ENCODE measurements at regions not wholly inside any gene's neighbourhood (a gene's known extent, or its start where the extent isn't known, plus 50 kb on each side); places are given as distances from the start of the nearest gene placed in this dataset.

DNA sequence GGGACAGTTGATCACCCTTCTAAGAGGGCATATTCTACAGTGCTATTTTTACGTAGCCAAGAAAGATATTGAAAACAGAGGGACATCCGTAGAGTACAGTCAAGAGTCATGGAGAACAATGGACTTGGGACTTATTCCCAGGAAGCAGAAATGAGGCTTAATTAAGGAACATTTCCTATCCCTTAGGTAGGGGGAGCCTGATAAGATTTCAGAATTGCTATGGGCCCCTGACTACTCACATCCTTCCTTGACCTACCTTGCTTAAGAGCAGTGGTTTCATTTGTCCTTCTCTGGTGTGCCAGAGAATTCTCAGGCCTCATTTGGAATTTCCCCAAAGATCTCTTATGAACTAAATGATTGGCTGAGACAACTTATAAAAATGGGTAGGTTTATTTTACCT, 189.5 kb upstream of the DTNBP1 start:
- Histone ChIP-seq H3K4me3 (ENCODE audit: low read depth, low read length) (no peak overlapping the region), H3K27ac (ENCODE audit: extremely low read depth, low read depth, low read length) (no peak overlapping the region), H3K36me3 (ENCODE audit: control insufficient read depth in 2 of 2, insufficient read depth in 1 of 2, low read length in 2 of 2) (no peaks in the 10 kb centered on the region), H3K9me3 (ENCODE audit: control insufficient read depth, insufficient read depth, low read depth, low read length) (no peaks in the 10 kb centered on the region), H3K4me1 (ENCODE audit: control insufficient read depth, insufficient read depth, low read length) (no peaks in the 10 kb centered on the region)
- POLR2A ChIA-PET: no interaction called here
- no peak for TF ChIP-seq ZNF146 (tag by site-specific recombination; IDR thresholded peaks at IDR 0.05)
- TF ChIP-seq, protein P1, sequence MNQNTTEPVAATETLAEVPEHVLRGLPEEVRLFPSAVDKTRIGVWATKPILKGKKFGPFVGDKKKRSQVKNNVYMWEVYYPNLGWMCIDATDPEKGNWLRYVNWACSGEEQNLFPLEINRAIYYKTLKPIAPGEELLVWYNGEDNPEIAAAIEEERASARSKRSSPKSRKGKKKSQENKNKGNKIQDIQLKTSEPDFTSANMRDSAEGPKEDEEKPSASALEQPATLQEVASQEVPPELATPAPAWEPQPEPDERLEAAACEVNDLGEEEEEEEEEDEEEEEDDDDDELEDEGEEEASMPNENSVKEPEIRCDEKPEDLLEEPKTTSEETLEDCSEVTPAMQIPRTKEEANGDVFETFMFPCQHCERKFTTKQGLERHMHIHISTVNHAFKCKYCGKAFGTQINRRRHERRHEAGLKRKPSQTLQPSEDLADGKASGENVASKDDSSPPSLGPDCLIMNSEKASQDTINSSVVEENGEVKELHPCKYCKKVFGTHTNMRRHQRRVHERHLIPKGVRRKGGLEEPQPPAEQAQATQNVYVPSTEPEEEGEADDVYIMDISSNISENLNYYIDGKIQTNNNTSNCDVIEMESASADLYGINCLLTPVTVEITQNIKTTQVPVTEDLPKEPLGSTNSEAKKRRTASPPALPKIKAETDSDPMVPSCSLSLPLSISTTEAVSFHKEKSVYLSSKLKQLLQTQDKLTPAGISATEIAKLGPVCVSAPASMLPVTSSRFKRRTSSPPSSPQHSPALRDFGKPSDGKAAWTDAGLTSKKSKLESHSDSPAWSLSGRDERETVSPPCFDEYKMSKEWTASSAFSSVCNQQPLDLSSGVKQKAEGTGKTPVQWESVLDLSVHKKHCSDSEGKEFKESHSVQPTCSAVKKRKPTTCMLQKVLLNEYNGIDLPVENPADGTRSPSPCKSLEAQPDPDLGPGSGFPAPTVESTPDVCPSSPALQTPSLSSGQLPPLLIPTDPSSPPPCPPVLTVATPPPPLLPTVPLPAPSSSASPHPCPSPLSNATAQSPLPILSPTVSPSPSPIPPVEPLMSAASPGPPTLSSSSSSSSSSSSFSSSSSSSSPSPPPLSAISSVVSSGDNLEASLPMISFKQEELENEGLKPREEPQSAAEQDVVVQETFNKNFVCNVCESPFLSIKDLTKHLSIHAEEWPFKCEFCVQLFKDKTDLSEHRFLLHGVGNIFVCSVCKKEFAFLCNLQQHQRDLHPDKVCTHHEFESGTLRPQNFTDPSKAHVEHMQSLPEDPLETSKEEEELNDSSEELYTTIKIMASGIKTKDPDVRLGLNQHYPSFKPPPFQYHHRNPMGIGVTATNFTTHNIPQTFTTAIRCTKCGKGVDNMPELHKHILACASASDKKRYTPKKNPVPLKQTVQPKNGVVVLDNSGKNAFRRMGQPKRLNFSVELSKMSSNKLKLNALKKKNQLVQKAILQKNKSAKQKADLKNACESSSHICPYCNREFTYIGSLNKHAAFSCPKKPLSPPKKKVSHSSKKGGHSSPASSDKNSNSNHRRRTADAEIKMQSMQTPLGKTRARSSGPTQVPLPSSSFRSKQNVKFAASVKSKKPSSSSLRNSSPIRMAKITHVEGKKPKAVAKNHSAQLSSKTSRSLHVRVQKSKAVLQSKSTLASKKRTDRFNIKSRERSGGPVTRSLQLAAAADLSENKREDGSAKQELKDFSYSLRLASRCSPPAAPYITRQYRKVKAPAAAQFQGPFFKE (tag by site-specific recombination; IDR thresholded peaks at IDR 0.05; ENCODE audit: borderline replicate concordance): no peak
- CTCF ChIA-PET: interaction anchor here (0.7 to 1.9 kb wide), 2 partner anchors 10 to 1244 kb away, joined by 3 to 6 read pairs; no protein-coding TSS in a partner anchor

DNA sequence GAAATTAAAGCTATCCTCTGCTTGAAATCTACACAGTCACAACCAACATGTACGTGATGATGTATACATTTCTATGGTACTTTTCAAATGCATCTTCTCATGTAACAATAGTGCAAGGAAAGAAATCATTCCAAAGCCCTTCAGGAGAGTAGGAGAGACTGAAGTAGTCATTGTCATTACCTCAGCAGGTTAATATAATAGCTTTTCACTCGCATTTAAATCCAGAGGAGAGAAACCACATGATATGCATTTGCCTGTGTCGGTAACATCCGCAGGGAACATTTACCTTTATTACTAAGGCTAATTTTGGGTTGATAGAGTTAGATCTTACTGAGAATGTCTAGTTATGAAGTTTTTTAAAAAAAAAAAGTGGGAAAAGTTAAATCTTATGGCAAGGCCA, 186.6 kb upstream of the DTNBP1 start:
- TF ChIP-seq ZNF223 (tag by site-specific recombination; IDR thresholded peaks at IDR 0.05) (no peak), ZNF658 (tag by site-specific recombination; IDR thresholded peaks at IDR 0.05) (no peak), ZNF214 (tag by site-specific recombination; IDR thresholded peaks at IDR 0.05; ENCODE audit: borderline replicate concordance) (no peak), ZNF707 (tag by site-specific recombination; IDR thresholded peaks at IDR 0.05) (no peak), ZNF529 (tag by site-specific recombination; IDR thresholded peaks at IDR 0.05; ENCODE audit: insufficient replicate concordance) (no peak), ZNF311 (tag by site-specific recombination; IDR thresholded peaks at IDR 0.05; ENCODE audit: borderline replicate concordance) (no peak), ZNF837 (tag by site-specific recombination; IDR thresholded peaks at IDR 0.05) (no peak)
- TF ChIP-seq, protein P2, sequence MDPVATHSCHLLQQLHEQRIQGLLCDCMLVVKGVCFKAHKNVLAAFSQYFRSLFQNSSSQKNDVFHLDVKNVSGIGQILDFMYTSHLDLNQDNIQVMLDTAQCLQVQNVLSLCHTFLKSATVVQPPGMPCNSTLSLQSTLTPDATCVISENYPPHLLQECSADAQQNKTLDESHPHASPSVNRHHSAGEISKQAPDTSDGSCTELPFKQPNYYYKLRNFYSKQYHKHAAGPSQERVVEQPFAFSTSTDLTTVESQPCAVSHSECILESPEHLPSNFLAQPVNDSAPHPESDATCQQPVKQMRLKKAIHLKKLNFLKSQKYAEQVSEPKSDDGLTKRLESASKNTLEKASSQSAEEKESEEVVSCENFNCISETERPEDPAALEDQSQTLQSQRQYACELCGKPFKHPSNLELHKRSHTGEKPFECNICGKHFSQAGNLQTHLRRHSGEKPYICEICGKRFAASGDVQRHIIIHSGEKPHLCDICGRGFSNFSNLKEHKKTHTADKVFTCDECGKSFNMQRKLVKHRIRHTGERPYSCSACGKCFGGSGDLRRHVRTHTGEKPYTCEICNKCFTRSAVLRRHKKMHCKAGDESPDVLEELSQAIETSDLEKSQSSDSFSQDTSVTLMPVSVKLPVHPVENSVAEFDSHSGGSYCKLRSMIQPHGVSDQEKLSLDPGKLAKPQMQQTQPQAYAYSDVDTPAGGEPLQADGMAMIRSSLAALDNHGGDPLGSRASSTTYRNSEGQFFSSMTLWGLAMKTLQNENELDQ (tag by site-specific recombination; IDR thresholded peaks at IDR 0.05; ENCODE audit: low read depth): no peak
- H3K36me3 ChIP-seq (ENCODE audit: control insufficient read depth in 2 of 2, insufficient read depth in 1 of 2, low read length in 2 of 2): no peaks in the 10 kb centered on the region
- no peak overlapping the region for H3K27ac ChIP-seq (ENCODE audit: extremely low read depth, low read depth, low read length)
- no peaks in the 10 kb centered on the region for H3K9me3 ChIP-seq (ENCODE audit: control insufficient read depth, insufficient read depth, low read depth, low read length)
- ChIA-PET POLR2A (no interaction called here), CTCF (interaction anchor here (0.6 kb wide), 1 partner anchor 1929 kb away, joined by 4 read pairs; no protein-coding TSS in a partner anchor)
- no peaks in the 10 kb centered on the region for H3K4me1 ChIP-seq (ENCODE audit: control insufficient read depth, insufficient read depth, low read length)
- H3K4me3 ChIP-seq (ENCODE audit: low read depth, low read length): no peak overlapping the region

DNA sequence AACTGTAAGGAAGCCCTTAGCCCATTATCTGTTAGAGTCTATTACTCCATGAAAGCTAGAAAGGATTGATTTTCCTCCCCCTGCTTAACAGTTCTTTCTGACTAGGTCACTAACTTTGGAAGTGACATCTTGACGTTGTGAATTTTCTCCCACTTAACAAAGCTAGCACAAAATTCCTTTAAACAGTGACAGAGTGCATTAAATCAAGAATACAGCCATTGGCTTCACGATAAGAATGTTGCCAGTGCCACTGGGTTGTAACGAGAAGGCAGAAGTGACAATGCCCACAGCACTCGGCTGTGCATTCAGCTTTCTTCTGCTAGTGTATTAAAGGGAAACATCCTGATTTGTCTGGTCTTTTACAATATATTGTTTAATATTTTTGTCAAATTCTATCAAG, 182.7 kb upstream of the DTNBP1 start:
- H3K4me3 ChIP-seq (ENCODE audit: low read depth, low read length): no peak overlapping the region
- H3K27ac ChIP-seq (ENCODE audit: extremely low read depth, low read depth, low read length): no peak overlapping the region
- ChIA-PET POLR2A (no interaction called here), CTCF (interaction anchor here (0.6 to 1.5 kb wide), 5 partner anchors 9 to 323 kb away, joined by 3 to 5 read pairs (median 3); no protein-coding TSS in a partner anchor)
- no peaks in the 10 kb centered on the region for H3K36me3 ChIP-seq (ENCODE audit: control insufficient read depth in 2 of 2, insufficient read depth in 1 of 2, low read length in 2 of 2)
- TF ChIP-seq, protein P3, sequence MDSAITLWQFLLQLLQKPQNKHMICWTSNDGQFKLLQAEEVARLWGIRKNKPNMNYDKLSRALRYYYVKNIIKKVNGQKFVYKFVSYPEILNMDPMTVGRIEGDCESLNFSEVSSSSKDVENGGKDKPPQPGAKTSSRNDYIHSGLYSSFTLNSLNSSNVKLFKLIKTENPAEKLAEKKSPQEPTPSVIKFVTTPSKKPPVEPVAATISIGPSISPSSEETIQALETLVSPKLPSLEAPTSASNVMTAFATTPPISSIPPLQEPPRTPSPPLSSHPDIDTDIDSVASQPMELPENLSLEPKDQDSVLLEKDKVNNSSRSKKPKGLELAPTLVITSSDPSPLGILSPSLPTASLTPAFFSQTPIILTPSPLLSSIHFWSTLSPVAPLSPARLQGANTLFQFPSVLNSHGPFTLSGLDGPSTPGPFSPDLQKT (IDR thresholded peaks at IDR 0.05; ENCODE audit: borderline replicate concordance, low read depth, low read length): no peak
- no peak for TF ChIP-seq MYNN (tag by site-specific recombination; IDR thresholded peaks at IDR 0.05; ENCODE audit: borderline replicate concordance)
- TF ChIP-seq, protein P4, sequence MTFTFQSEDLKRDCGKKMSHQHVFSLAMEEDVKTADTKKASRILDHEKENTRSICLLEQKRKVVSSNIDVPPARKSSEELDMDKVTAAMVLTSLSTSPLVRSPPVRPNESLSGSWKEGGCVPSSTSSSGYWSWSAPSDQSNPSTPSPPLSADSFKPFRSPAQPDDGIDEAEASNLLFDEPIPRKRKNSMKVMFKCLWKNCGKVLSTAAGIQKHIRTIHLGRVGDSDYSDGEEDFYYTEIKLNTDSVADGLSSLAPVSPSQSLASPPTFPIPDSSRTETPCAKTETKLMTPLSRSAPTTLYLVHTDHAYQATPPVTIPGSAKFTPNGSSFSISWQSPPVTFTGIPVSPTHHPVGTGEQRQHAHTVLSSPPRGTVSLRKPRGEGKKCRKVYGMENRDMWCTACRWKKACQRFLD (tag by site-specific recombination; IDR thresholded peaks at IDR 0.05): no peak
- TF ChIP-seq, protein P5, sequence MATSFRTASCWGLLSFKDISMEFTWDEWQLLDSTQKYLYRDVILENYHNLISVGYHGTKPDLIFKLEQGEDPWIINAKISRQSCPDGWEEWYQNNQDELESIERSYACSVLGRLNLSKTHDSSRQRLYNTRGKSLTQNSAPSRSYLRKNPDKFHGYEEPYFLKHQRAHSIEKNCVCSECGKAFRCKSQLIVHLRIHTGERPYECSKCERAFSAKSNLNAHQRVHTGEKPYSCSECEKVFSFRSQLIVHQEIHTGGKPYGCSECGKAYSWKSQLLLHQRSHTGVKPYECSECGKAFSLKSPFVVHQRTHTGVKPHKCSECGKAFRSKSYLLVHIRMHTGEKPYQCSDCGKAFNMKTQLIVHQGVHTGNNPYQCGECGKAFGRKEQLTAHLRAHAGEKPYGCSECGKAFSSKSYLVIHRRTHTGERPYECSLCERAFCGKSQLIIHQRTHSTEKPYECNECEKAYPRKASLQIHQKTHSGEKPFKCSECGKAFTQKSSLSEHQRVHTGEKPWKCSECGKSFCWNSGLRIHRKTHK (tag by site-specific recombination; IDR thresholded peaks at IDR 0.05): no peak
- no peak for TF ChIP-seq ZNF121 (tag by site-specific recombination; IDR thresholded peaks at IDR 0.05)
- TF ChIP-seq ZXDB (tag by site-specific recombination; IDR thresholded peaks at IDR 0.05): no peak
- TF ChIP-seq ZNF175 (tag by site-specific recombination; IDR thresholded peaks at IDR 0.05): no peak
- no peak for TF ChIP-seq ZNF658 (tag by site-specific recombination; IDR thresholded peaks at IDR 0.05)
- TF ChIP-seq ZNF76 (tag by site-specific recombination; IDR thresholded peaks at IDR 0.05; ENCODE audit: borderline replicate concordance, low read depth): no peak
- H3K4me1 ChIP-seq (ENCODE audit: control insufficient read depth, insufficient read depth, low read length): peaks cover 4% of the 10 kb centered on the region; the same call in 1 of the 2 replicates
- no peaks in the 10 kb centered on the region for H3K9me3 ChIP-seq (ENCODE audit: control insufficient read depth, insufficient read depth, low read depth, low read length)
